GM21737 (cell line): ENCODE measurements at regions not wholly inside any gene's neighbourhood (a gene's known extent, or its start where the extent isn't known, plus 50 kb on each side); places are given as distances from the start of the nearest gene placed in this dataset.

Source experiments
- ATAC-seq: cut with Tn5 transposase; IDR thresholded peaks from one replicate; pipeline ENCODE4 v1.9.1; 2021; ENCODE audit warnings: mild to moderate bottlenecking, moderate library complexity; ENCODE audit not compliant: unreplicated experiment

- no peak for ATAC-seq
Observed at GRCh38 chr5:4440536-4440935, 699.6 kb upstream of the ADAMTS16 start.

- no peak for ATAC-seq
Observed at GRCh38 chr5:4442221-4442620, 697.9 kb upstream of the ADAMTS16 start.

GRCh38 chr5:4447657-4448056 is 692.5 kb upstream of the ADAMTS16 start:
- ATAC-seq, result no peak

- no peak for ATAC-seq
Observed at GRCh38 chr5:4453655-4454054, 686.5 kb upstream of the ADAMTS16 start.

- ATAC-seq, result no peak
Observed at GRCh38 chr5:4479426-4479825, 660.7 kb upstream of the ADAMTS16 start.

GRCh38 chr5:4480528-4481349 is 659.4 kb upstream of the ADAMTS16 start:
- no peak for ATAC-seq

GRCh38 chr5:4487581-4487980 is 652.5 kb upstream of the ADAMTS16 start:
- no peak for ATAC-seq

- ATAC-seq, result no peak
Observed at GRCh38 chr5:4511996-4512656, 628.0 kb upstream of the ADAMTS16 start.

- ATAC-seq, result no peak
Observed at GRCh38 chr5:4513381-4513780, 626.7 kb upstream of the ADAMTS16 start.

GRCh38 chr5:4514067-4514648 is 626.0 kb upstream of the ADAMTS16 start:
- no peak for ATAC-seq

GRCh38 chr5:4518903-4519672 is 621.0 kb upstream of the ADAMTS16 start:
- ATAC-seq, result no peak

GRCh38 chr5:4520559-4520958 is 619.6 kb upstream of the ADAMTS16 start:
- ATAC-seq, result no peak

GRCh38 chr5:4523038-4523437 is 617.1 kb upstream of the ADAMTS16 start:
- ATAC-seq, result no peak

GRCh38 chr5:4531756-4532704 is 608.1 kb upstream of the ADAMTS16 start:
- ATAC-seq, result no peak

GRCh38 chr5:4532705-4533080 is 607.4 kb upstream of the ADAMTS16 start:
- ATAC-seq, result no peak

GRCh38 chr5:4533457-4534105 is 606.5 kb upstream of the ADAMTS16 start:
- ATAC-seq, result no peak

GRCh38 chr5:4537489-4537888 is 602.6 kb upstream of the ADAMTS16 start:
- no peak for ATAC-seq

GRCh38 chr5:4540375-4541173 is 599.6 kb upstream of the ADAMTS16 start:
- no peak for ATAC-seq

GRCh38 chr5:4541334-4541733 is 598.8 kb upstream of the ADAMTS16 start:
- no peak for ATAC-seq
